Hematopoietic multipotent progenitor cell (in vitro differentiated cells): ENCODE measurements at regions not wholly inside any gene's neighbourhood (a gene's known extent, or its start where the extent isn't known, plus 50 kb on each side); places are given as distances from the start of the nearest gene placed in this dataset.

ENCODE experiments used
- DNase-seq, 3 donors: peaks; one replicate each; pipeline ENCODE4 v3.0.0-alpha.2; 2011 to 2015; ENCODE audit warnings: low read depth in 2 of 3, low spot score in 2 of 3

- no peak for DNase-seq
Measured at GRCh38 chr1:93746021-93746812, 64.6 kb upstream of the BCAR3 start.

- no peak for DNase-seq
Measured at GRCh38 chr1:93744299-93744988, 62.8 kb upstream of the BCAR3 start.

- DNase-seq = no peak
Measured at GRCh38 chr1:93743465-93743864, 61.8 kb upstream of the BCAR3 start.

DNA sequence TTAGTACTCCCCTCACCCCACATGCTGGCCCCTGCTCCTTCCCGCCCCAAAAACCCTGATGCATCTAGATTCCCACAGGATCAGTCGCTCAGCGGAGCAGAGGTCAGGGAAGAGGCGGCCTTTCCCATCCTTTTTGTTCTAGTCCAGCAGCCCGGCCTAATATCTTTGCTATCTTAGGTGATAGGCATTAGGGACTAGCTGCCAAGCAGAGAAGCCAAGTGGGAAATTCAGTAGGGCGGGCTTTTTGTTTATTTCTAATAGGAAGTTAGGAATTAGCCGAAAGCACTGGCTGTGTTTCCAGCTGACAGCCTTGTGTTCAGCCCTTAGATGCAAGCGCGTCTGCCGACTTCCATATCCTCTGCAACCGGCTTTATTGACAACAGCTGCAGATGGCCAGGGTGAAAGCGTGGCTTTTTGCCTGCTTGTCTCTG is 59.0 kb upstream of the BCAR3 start:
- DNase-seq = no peak

DNA sequence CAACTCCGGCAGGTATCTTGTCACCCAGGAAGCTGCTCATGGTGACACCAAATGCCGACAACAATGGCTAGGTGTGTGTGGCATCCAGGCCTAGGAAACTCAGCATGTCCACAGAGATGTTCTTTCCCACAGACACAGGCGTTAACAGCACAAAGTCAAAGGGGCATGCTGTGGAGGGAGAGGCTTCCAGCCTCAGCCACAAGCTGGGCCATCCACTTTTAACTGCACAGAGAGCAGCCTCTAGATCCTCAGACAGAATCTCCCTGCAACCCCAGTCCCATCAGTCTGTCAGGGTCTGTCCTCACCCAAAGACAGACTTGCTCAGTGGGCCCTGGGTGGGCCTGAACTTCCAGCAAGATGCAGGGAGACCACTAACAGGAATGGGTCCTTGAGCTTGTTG is 58.5 kb upstream of the BCAR3 start:
- no peak for DNase-seq

DNA sequence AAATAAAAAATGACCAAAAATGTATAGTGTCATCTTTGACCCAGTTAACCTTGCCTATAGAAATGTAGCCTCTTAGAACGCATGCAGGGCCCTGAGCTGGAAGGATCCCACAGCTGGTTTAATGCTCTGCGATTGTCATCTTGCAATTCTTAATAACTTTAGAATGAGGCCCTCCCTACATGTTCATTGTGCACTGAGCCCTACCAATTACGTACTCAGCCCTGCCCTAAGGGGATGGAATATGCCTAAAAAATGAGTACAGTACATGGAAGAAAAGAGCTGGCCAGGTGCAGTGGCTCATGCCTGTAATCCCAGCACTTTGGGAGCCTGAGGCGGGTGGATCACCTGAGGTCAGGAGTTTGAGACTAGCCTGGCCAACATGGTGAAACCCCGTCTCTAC is 57.8 kb upstream of the BCAR3 start:
- DNase-seq = no peak

DNA sequence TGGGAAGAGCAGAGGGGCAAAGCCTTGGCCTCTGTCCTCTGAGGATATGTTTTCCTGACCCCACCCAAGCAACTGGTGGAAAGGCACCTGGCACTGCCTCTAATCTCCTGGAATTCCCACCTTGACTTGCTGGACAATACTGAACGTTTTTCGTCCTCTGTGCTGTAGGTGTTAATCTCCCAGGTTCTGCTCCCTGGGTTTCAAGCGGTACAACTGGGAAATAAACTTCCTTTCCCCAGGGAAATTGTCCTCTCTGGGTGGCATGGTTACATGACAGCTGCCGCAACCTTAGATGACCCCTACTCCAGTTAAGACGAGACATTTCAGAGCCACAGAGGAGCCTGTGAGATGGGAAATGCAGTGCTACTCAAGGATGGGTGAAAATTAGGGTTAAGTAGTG is 57.3 kb upstream of the BCAR3 start:
- no peak for DNase-seq

GRCh38 chr1:93738075-93738622 is 56.5 kb upstream of the BCAR3 start:
- DNase-seq = no peak

DNA sequence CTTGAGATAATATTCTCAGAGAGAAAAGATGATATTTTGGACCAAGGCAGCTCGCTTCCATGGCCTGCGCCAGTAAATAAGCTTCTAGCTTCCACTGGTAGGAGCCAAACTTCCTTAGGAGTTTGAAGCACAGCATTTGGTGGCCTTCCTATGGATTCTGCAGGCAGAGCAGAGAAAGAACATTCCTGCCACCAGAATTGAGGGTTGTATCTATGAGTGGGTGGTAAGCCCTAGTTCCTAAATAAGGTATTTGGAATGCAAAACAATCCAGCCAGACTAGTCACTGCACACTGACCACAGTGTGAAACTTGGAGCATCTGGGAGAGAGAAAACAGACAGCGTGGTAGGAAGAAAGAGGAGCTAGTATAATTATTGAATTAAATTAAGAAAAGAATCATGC is 54.1 kb upstream of the BCAR3 start:
- no peak for DNase-seq

- no peak for DNase-seq
Measured at GRCh38 chr1:93734999-93735398, 53.4 kb upstream of the BCAR3 start.

DNA sequence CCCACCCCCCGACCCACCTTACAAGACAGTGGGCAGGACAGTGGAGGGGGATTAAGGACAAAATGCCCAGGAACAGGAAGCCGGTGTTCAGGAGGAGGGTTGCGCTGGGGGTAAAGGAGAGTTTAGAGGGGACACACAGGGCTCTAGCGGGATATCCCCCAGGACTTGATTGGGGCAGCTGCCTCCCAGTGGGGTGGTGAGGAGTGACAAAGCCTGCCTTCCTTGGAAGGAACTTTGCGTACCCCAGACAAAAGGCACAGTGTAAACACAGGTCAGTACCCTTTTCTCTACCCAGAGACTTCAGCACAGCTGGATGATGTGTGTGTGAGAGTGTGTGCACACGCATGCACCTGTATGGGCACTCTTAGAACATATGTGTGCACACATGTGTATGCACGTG is 51.7 kb upstream of the BCAR3 start:
- no peak for DNase-seq

- no peak for DNase-seq
Measured at GRCh38 chr1:93732514-93732913, 50.9 kb upstream of the BCAR3 start.
